GM03348 (cell line): ENCODE measurements at regions not wholly inside any gene's neighbourhood (a gene's known extent, or its start where the extent isn't known, plus 50 kb on each side); places are given as distances from the start of the nearest gene placed in this dataset.

Experiments
- DNase-seq: peaks from one replicate; pipeline ENCODE4 v3.0.0; 2012; ENCODE audit warnings: low spot score

GRCh38 chr3:59580996-59581395 is 531.2 kb upstream of the CFAP20DC start:
- no peak for DNase-seq

GRCh38 chr3:59580499-59580898 is 530.7 kb upstream of the CFAP20DC start:
- no peak for DNase-seq

DNA sequence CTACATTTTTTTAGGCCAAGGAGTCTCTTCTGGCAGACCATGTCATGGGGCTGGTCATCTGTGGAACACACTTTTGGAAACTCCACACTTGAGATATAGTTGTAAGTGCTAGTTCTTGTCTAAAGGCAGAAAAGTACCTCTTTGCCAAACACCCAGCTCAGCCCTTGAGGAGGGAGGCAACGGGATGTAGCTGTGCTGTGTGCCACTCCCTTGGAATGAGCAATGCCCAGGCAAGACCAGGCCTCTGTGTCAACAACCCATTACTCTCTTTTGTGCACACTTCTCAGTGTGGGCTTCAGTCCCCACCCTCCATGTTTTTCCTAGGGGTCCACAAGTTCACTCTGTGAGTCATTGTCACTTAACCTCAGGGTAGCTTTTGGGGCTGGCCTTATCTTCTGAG is 528.3 kb upstream of the CFAP20DC start:
- DNase-seq, result no peak

DNA sequence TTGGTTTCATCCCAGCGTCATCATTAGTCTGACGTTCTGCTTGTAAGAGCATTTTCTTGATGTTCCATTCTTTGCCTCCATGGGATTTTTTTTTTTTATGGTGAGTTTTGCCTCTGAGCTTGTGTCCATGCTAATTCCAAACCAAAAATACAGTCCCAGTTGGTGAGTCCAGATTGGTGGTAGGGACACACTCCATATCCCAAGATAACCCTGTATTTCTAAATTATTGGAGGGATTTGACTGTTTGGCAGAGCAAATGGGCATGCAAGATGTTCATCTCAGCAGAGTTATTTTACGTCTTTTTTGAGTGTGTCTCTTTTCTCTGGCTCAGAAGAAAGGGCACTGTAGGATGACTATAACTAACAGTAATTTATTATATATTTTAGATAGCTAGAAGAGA is 526.8 kb upstream of the CFAP20DC start:
- no peak for DNase-seq

DNA sequence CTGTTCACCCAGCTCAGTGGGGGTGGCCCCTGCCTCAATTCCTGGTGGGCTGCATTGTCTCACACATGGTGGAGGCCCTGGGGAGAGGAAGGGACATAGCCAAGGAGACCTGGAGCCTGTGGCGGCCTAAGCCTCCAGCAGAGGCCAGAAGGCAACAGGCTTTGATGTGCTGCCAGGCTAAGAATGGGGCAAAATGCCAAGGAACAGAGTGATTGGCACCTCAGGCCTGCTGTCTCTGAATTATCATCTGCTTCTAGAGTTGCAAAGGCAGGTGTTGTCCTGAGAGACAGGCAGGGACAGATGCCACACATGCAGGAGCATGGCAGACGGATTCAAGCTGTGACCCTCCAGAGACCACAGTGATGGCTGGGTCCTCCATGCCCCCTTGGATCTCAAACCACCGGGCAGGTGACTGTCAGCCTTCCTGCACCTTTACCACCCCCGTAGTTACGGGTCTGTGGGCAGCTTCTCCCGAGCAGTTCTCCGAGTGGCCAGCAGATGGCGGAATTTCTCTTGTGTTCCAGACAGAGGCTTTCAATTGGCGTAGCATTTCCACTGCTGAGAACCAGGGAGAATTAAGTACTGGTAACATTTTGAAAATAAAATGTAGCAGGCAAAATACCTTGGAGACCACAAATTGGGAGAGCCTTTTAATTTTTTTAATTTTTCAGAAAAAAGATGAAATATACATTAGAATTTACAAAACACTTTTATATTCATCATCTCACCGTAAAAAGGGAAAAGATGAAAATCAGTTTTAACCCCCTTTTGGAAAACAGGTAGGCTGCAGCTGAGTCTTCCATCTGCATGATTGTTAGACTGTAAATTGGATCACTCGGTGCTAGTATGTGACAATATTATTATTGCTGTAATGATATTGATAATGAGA is 525.5 kb upstream of the CFAP20DC start:
- peak; percentile 79 for DNase-seq

- DNase-seq, result peak; percentile 42
These were observed 524.1 kb upstream of the CFAP20DC start for GRCh38 chr3:59573911-59574310.

- DNase-seq, result no peak
These were observed 522.3 kb upstream of the CFAP20DC start for GRCh38 chr3:59572106-59572505.

- DNase-seq, result no peak
These were observed 521.0 kb upstream of the CFAP20DC start for GRCh38 chr3:59570806-59571205.

DNA sequence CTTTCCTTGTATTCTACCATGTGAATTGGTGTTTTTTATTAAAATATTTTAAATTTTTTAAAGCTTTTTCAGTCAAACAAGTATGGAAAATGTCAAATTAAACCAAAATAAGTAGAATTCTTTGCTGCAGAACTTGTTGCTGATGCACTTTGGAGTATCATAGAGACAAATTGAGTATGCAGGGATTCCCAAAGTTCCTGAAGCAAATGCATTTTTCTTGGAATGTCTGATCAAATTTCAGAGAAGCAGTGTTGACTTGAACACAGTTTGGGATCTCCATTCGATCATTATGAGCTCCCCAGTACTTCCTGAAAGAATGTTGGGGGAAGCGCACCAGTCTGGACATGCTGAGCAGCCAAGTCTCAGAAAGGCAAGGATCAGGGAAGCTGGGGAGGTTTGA is 517.8 kb upstream of the CFAP20DC start:
- no peak for DNase-seq

DNA sequence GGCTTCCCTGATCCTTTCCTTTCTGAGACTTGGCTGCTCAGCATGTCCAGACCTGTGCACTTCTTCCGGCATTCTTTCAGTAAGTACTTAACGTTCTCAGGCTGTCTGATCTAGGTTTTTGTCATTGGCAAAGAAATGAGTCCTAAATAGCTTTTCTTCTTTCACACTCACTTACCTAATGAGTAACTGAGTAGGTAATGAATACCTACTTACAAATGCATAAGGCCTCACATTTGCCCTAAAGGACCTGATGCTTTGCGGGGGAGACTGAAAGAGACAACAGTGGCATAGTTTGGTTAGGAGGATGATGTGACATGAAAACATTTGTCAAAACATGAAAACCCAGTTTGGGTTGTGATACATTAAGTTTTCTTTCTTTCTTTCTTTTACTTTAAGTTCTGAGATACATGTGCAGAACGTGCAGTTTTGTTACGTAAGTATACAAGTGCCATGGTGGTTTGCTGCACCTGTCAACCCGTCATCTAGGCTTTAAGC is 516.7 kb upstream of the CFAP20DC start:
- DNase-seq, result no peak

- no peak for DNase-seq
These were observed 515.3 kb upstream of the CFAP20DC start for GRCh38 chr3:59565125-59565524.

DNA sequence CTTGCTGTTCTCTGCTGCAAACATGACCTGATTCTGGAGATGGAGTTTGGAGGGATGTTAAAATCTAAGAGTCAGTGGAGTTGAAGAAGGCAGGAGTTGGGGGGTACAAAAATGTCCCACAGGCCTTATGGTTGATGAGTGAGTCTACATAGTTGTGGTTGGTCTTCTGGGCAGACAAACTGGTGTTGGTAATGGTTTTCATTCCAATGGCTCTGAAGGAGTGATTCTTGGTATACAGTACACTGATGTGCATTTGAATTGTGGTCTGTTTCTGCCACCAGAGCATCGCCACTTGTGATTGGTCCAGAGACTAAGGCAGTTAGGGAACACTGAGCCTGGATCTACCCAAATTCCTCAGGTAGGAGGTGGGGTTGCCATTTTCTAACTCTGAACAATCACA is 514.1 kb upstream of the CFAP20DC start:
- peak; percentile 34 for DNase-seq

GRCh38 chr3:59563072-59563605 is 513.3 kb upstream of the CFAP20DC start:
- DNase-seq, result peak; percentile 20

DNA sequence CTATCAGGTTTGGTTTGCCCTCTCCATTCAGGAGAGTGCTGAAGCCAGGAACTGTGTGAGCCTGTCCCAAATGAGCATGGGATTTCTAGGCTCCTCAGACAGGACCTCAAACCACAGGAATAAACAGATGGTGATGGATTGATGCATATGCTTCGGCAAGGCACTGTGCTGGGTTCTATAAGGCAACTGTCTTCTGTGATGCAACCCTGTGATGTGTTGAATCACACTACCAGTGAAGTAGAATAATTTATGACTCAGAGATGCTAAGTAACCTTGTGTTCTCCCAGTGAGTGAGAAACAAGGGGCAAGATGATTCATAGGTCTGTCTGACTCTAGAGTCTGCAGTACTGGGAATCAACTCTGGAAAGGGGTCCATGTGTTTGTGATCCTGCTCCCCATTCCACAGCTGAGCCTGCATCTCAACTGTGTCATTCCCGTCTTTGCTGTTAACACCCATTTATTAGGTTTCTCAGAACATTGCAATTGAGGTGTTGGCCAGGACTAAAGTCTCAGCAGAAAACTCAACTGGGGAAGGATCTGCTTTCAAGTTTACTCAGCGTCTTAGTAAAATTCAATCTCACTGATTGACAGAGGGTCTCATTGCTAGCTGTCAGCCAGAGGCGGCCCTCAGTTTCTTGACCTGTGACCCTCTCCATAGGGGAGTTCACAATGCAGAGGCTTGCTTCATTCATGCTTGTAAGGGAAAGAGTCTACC is 510.1 kb upstream of the CFAP20DC start:
- peak; percentile 76 for DNase-seq

GRCh38 chr3:59558906-59559720 is 509.3 kb upstream of the CFAP20DC start:
- DNase-seq, result no peak

DNA sequence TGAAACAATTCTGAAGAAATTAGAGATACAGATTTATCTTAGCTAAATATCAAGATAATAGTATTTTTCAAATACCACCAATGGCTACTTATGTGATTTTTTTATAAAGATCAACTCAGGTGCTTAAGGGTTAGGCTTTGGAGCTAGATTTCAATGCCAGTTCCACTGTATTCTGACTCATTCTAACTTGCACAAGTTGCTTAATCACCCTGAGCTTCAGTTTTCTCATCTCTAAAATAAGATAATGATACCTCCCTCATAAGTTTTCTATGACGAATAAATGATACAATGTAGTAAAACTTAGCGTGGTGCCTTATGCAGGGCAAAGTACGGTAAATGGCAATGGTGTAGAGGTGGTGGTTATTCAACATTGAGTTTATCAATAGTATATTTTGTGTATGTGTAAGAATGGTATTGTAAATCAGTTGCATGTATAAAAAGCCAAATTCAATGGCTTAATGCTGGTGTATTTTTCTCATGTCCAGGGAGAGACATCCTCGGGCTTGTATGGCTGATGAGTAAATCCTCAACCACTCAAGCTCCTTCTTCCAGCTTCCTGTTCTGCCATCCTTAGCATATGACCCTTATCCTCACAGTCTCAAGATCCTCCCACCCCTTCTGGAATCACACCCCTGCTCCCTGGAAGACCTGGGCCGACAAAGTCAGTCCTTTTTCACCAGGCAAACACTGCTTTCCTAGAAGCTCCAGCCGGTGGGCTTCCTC is 505.9 kb upstream of the CFAP20DC start:
- peak; percentile 24 for DNase-seq

GRCh38 chr3:59553076-59553475 is 503.3 kb upstream of the CFAP20DC start:
- no peak for DNase-seq

DNA sequence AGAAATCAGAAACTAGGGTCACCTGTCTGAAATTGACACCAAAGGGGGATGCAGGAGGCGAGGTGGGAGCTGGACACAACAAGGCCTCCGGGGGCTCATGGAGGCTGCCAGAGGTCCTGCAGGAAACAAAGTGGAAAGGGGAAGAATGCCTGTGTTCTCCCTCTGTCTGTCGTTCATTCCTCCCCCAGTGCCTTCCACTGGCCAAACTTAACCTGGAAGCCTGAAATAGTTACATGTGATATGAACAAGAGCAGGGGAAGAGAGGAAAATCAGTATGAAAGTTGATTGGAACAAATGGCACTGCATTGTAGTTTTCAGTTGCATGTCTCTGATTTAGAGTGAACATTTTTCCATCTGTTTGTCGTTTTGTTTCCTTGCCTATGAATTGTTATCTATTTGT is 502.0 kb upstream of the CFAP20DC start:
- DNase-seq, result no peak

GRCh38 chr3:59549962-59550361 is 500.1 kb upstream of the CFAP20DC start:
- no peak for DNase-seq

- DNase-seq, result no peak
These were observed 498.0 kb upstream of the CFAP20DC start for GRCh38 chr3:59547874-59548273.

DNA sequence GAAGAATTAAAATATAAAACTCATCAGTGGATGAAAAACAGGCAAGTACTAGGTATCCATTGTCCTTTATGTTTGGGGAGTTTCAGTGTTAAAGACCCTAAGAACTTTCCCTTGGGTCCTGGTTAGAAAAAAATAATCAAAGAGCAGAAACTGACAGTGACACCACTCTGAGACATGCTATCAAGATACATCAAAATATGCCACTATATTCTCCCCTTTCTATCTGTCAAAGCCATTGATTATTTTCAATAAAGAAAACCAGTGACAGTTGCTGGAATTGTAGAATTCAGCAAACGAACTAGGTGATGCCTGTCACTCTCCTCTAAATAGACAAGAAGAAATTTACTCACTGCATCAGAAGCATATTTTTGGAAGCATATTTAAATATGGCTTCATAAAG is 496.7 kb upstream of the CFAP20DC start:
- DNase-seq, result no peak
